GM12891 (cell line): ENCODE measurements at regions not wholly inside any gene's neighbourhood (a gene's known extent, or its start where the extent isn't known, plus 50 kb on each side); places are given as distances from the start of the nearest gene placed in this dataset.

ENCODE experiments used
- PAX5 ChIP-seq: IDR thresholded peaks from 2 replicates; pipeline ENCODE4 v1.6.1; 2011; ENCODE audit warnings: low read length, moderate library complexity, mild to moderate bottlenecking; ENCODE audit not compliant: insufficient read depth, severe bottlenecking
- POLR2A ChIP-seq: IDR thresholded peaks from 2 replicates; pipeline ENCODE4 v1.6.1; 2011; ENCODE audit warnings: low read depth, low read length, control low read depth
- POLR2AphosphoS5 ChIP-seq: IDR thresholded peaks from 2 replicates; pipeline ENCODE4 v1.6.1; 2011; ENCODE audit warnings: low read depth, low read length, control low read depth
- POU2F2 ChIP-seq: IDR thresholded peaks from 2 replicates; pipeline ENCODE4 v1.6.1; 2011; ENCODE audit warnings: low read depth, mild to moderate bottlenecking, control low read depth, low read length, moderate library complexity
- SPI1 ChIP-seq: IDR thresholded peaks from 2 replicates; pipeline ENCODE4 v1.6.1; 2011; ENCODE audit warnings: low read depth, low read length, control low read depth
- TAF1 ChIP-seq: IDR thresholded peaks from 2 replicates; pipeline ENCODE4 v1.6.1; 2011; ENCODE audit warnings: low read depth, low read length, control low read depth

DNA sequence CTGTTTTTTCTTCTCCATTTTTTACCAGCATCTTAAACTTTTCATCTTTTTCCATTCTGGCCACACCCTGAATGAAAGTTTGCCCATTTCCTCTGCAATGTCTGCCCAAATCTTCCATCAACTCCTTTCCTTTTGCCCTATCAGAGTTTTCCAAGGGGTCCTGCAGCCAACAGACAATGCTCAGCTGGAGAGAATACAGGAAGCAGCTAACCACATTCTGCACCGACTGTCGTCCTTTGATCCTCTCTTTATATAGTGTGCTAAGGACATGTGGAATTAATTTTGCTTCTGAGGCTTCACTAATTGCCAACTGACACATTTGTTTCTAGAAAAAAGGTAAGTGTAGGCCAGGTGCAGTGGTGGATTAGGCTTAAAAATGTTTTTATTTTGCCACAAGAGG lies 50.5 kb upstream of the DLX2 start:
- no peak for TF ChIP-seq TAF1
- no peak for TF ChIP-seq POLR2A
- no peak for TF ChIP-seq POLR2AphosphoS5
- TF ChIP-seq PAX5 = no peak
- TF ChIP-seq SPI1 = no peak
- no peak for TF ChIP-seq POU2F2
